GM13976 (cell line): ENCODE measurements at regions not wholly inside any gene's neighbourhood (a gene's known extent, or its start where the extent isn't known, plus 50 kb on each side); places are given as distances from the start of the nearest gene placed in this dataset.

Source experiments
- DNase-seq: peaks from one replicate; pipeline ENCODE4 v3.0.0; 2012; ENCODE audit warnings: low spot score
- CTCF ChIP-seq: IDR thresholded peaks from 2 replicates; pipeline ENCODE4 v1.5.1; 2012; ENCODE audit warnings: borderline replicate concordance, mild to moderate bottlenecking; ENCODE audit not compliant: insufficient read depth; ENCODE audit errors: extremely low read depth, missing control alignments, control extremely low read depth
- in situ Hi-C: fragments of 300-500 bp; cut with MboI; formaldehyde crosslinking; loops from one replicate; pipeline ENCODE4 v1.12.0; 2022; ENCODE audit warnings: low sequenced_read_pairs, mixed read lengths, inconsistent platforms; ENCODE audit not compliant: unreplicated experiment

- no peak for DNase-seq
- in situ Hi-C loops: no loop called here
- no peak for TF ChIP-seq CTCF
Measured at GRCh38 chr2:137800386-137800785, 163.9 kb upstream of the HNMT start.

GRCh38 chr2:137801228-137801627 lies 163.0 kb upstream of the HNMT start:
- no peak for DNase-seq
- no peak for TF ChIP-seq CTCF
- in situ Hi-C loops: no loop called here

- in situ Hi-C loops: no loop called here
- no peak for TF ChIP-seq CTCF
- DNase-seq: no peak
Measured at GRCh38 chr2:137802038-137802437, 162.2 kb upstream of the HNMT start.

GRCh38 chr2:137806068-137806805 lies 158.0 kb upstream of the HNMT start:
- TF ChIP-seq CTCF: no peak
- DNase-seq: no peak
- in situ Hi-C loops: no loop called here

- in situ Hi-C loops: no loop called here
- DNase-seq: no peak
- TF ChIP-seq CTCF: no peak
Measured at GRCh38 chr2:137809252-137809651, 155.0 kb upstream of the HNMT start.

- in situ Hi-C loops: no loop called here
- no peak for TF ChIP-seq CTCF
- DNase-seq: no peak
Measured at GRCh38 chr2:137809837-137810236, 154.4 kb upstream of the HNMT start.
